ENCODE measurements at regions not wholly inside any gene's neighbourhood (a gene's known extent, or its start where the extent isn't known, plus 50 kb on each side); places are given as distances from the start of the nearest gene placed in this dataset.

DNA sequence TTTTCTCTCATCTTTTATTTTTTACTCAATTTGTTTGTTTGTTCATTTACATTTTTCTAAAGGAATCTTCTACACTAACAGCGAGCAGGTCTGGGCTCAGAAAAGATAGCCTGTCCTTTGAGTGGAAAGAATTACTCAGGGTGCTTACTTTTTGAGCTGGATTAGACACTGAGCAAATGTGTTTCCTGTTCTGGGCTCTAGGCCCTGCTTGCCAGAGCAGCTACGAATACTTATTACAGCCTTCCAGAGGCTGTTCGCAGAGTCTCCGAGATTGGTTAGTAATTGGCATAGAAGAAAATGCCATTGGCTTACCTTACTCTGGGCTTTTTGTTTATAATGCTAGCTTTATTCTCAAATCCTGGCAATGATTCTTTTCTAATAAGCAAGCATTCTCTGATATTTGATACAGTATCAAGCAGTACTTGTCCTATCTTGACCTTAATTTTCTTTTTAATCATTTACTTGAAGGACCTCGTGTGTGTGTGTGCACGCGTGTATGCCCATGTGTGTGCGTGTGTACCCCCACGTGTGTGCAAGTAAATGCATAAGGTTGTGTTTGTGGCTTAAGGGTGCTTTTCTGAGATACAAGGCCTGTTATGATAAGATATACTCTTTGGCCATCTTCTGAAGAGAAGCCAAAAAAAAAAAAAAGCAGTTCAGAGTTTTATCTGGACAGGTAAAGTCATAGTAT is 76.2 kb upstream of the GRXCR1 start:
- TF ChIP-seq, protein P1, sequence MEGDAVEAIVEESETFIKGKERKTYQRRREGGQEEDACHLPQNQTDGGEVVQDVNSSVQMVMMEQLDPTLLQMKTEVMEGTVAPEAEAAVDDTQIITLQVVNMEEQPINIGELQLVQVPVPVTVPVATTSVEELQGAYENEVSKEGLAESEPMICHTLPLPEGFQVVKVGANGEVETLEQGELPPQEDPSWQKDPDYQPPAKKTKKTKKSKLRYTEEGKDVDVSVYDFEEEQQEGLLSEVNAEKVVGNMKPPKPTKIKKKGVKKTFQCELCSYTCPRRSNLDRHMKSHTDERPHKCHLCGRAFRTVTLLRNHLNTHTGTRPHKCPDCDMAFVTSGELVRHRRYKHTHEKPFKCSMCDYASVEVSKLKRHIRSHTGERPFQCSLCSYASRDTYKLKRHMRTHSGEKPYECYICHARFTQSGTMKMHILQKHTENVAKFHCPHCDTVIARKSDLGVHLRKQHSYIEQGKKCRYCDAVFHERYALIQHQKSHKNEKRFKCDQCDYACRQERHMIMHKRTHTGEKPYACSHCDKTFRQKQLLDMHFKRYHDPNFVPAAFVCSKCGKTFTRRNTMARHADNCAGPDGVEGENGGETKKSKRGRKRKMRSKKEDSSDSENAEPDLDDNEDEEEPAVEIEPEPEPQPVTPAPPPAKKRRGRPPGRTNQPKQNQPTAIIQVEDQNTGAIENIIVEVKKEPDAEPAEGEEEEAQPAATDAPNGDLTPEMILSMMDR (IDR thresholded peaks at IDR 0.05; ENCODE audit: low read depth, low read length) = no peak
- Histone ChIP-seq H3K36me3 (no peaks in the 10 kb centered on the region), H3K27me3 (no peaks in the 10 kb centered on the region), H3K4me1 (peaks cover 5% of the 10 kb centered on the region; the same call in 1 of the 2 replicates), H3K9me3 (no peaks in the 10 kb centered on the region), H3K4me3 (ENCODE audit: low read depth, low read length) (no peak overlapping the region)
- DNase-seq = no peak

DNA sequence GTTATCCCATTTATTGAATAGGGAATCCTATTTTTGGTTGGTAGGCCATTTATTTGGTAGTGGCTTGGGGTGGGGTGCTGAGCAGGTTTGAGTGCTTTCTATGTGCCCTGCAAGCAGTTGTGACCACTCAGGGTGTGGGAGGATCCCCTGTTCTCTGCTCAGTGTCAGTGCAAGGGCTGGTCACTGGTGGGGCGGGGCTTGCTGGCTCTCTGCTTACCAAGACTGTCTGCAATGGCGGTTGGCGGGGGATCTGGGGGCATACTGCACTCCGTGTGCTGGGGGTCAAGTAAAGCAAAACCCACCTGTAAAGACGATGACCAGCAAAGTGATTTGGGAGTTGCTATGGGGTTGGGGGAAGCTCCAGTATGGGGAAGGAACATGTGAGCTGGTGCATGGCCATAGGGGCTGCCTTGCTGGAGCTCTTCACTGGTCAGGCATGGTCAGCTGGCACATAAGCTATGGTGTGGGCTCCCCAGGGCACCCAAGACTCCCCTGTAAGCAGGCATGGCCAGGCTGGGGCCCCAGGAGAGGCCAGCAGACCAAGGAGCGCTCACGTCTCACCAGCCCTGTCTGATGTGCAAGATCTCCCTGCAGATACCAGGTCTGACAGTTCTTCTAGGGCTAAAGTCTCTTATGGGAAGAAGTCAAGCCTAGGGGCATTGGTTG is 83.0 kb upstream of the GRXCR1 start:
- no peaks in the 10 kb centered on the region for H3K9me3 ChIP-seq
- no peak for DNase-seq
- no peaks in the 10 kb centered on the region for H3K27me3 ChIP-seq
- no peaks in the 10 kb centered on the region for H3K36me3 ChIP-seq
- H3K4me3 ChIP-seq (ENCODE audit: low read depth, low read length) = no peak overlapping the region
- TF ChIP-seq, protein P1 (IDR thresholded peaks at IDR 0.05; ENCODE audit: low read depth, low read length) = no peak
- no peaks in the 10 kb centered on the region for H3K4me1 ChIP-seq

DNA sequence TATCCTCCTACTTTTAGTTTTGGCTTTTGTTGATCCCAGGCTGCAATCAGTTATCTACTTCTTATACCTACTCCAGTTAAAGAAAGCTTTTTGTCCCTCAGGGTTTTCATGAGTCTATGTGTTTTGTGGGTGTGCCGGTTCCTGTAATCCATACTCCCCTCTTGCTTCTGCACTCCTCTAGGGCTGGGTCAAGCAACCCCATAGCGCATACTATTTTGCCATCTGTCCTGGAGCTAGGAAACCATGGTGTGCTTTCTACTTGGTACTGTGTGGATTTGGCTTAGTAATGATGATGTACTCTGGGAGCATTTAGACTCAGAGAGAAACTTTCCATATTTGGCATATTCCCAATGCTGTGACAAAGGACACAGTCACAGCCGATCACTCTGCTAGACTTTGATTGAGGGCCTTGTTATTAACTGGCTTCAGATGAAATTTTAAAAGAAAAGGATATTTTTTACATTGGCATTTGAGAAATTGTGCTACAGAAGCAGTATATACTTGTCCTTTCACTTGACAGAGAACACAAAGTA is 86.1 kb upstream of the GRXCR1 start:
- H3K4me1 ChIP-seq = no peaks in the 10 kb centered on the region
- TF ChIP-seq, protein P1 (IDR thresholded peaks at IDR 0.05; ENCODE audit: low read depth, low read length) = no peak
- no peaks in the 10 kb centered on the region for H3K36me3 ChIP-seq
- no peak overlapping the region for H3K4me3 ChIP-seq (ENCODE audit: low read depth, low read length)
- DNase-seq = no peak
- H3K9me3 ChIP-seq = no peaks in the 10 kb centered on the region; the same call in 1 of the 2 replicates
- no peaks in the 10 kb centered on the region for H3K27me3 ChIP-seq

DNA sequence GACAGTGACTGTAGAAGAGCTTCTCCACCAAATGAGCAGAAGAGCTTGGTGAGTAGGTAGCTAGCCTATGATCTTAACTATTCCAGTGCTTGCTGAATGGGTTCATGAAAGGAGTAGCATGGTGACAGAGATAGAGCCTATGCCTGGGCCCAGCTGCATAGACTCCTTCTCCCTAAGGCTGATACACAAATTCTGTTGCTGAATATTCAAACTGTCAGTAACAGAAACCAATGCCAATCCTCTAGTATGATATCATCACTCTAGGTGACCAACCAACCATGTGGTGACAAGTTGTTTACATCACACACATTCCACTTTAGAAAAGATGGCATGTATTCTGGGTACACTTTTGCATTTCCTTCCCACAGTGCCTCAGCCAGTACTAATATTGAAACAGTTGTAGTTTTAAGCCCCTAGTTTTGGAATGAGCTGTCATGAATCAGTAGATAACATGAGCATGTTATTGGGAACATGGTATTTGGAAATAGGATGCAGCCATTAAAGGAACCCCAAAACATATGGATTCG is 103.4 kb upstream of the GRXCR1 start:
- DNase-seq = no peak
- Histone ChIP-seq H3K27me3 (no peaks in the 10 kb centered on the region), H3K4me3 (ENCODE audit: low read depth, low read length) (no peak overlapping the region), H3K4me1 (no peaks in the 10 kb centered on the region), H3K36me3 (no peaks in the 10 kb centered on the region), H3K9me3 (no peaks in the 10 kb centered on the region)
- TF ChIP-seq, protein P1 (IDR thresholded peaks at IDR 0.05; ENCODE audit: low read depth, low read length) = no peak

DNA sequence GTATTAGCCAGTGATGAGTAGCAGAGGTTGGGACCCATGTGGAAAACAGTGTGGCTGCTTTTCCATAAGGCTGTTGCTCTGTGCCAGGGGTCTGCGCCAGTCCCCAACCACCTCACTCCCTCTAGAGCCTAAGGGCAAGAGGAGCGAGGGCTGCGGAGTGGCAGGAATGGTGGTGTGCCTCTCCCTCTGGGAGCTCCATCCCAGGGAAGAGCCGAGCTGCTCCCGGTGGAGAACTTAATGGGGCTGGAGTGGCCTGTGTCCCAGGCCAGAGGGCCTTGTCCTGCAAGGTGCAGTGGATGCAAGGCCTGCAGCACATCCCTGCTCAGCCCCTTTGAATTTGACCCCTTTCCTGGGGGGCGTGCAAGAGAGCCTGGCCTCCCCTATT is 105.4 kb upstream of the GRXCR1 start:
- Histone ChIP-seq H3K36me3 (no peaks in the 10 kb centered on the region), H3K27me3 (no peaks in the 10 kb centered on the region), H3K4me1 (no peaks in the 10 kb centered on the region), H3K4me3 (ENCODE audit: low read depth, low read length) (no peak overlapping the region), H3K9me3 (no peaks in the 10 kb centered on the region)
- DNase-seq = no peak
- TF ChIP-seq, protein P1 (IDR thresholded peaks at IDR 0.05; ENCODE audit: low read depth, low read length) = no peak

Measured in BE2C (cell line).